Endothelial cell of umbilical vein (primary cell): ENCODE measurements at regions not wholly inside any gene's neighbourhood (a gene's known extent, or its start where the extent isn't known, plus 50 kb on each side); places are given as distances from the start of the nearest gene placed in this dataset.

ENCODE experiments used
- EZH2 ChIP-seq: IDR thresholded peaks from 2 replicates; pipeline ENCODE4 v1.6.1; 2012; ENCODE audit warnings: borderline replicate concordance, low read depth, mild to moderate bottlenecking, moderate library complexity, low read length, inconsistent platforms; ENCODE audit not compliant: severe bottlenecking
- JUN ChIP-seq: IDR thresholded peaks from 2 replicates; pipeline ENCODE4 v1.6.1; 2011; ENCODE audit warnings: borderline replicate concordance, low read depth; ENCODE audit not compliant: insufficient read length, insufficient read depth
- POLR2A ChIP-seq: IDR thresholded peaks from 2 replicates; pipeline ENCODE4 v1.6.1; 2012; ENCODE audit warnings: low read depth, mild to moderate bottlenecking, control low read depth, low read length
- POLR2AphosphoS5 ChIP-seq: IDR thresholded peaks from 2 replicates; pipeline ENCODE4 v1.6.1; 2012; ENCODE audit warnings: low read depth, mild to moderate bottlenecking, control low read depth, low read length, moderate library complexity; ENCODE audit not compliant: insufficient read depth
- TF ChIP-seq, protein P1 (sequence below), 2 donors: IDR thresholded peaks; 1 replicate in 1 of 2; 2 replicates in 1 of 2; pipeline ENCODE4 v1.5.1; 2011; ENCODE audit warnings: low read length in 2 of 2, mild to moderate bottlenecking in 2 of 2, moderate library complexity in 2 of 2, control low read depth in 1 of 2, inconsistent platforms in 1 of 2, low read depth in 1 of 2; ENCODE audit not compliant: insufficient read depth in 1 of 2; ENCODE audit errors: extremely low read depth in 1 of 2
- TF ChIP-seq, protein P2 (sequence below): IDR thresholded peaks from 2 replicates; pipeline ENCODE4 v1.6.1; 2011; ENCODE audit not compliant: insufficient read depth, insufficient read length

DNA sequence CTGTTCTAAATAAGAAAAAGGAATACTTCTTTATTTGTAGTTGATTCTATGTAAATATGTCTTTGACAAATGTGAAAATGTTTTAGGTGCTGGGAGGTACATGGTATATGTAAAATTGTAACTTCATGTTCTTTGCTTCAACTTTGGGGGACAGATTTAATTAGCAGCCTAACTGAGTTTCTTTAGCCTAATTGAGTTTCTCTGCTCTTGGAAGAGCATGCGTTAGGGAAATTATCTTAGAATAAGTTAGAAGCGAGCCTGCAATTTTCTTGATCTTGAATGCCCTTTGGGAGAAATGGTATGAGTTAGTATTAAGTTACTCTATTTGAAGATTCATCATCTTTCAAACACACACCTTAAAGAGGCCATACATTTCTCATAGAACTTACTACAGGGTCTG is 194.3 kb downstream of the AEBP2 start:
- TF ChIP-seq POLR2AphosphoS5 (no peak), POLR2A (no peak), JUN (no peak), EZH2 (no peak)
- TF ChIP-seq, protein P1, sequence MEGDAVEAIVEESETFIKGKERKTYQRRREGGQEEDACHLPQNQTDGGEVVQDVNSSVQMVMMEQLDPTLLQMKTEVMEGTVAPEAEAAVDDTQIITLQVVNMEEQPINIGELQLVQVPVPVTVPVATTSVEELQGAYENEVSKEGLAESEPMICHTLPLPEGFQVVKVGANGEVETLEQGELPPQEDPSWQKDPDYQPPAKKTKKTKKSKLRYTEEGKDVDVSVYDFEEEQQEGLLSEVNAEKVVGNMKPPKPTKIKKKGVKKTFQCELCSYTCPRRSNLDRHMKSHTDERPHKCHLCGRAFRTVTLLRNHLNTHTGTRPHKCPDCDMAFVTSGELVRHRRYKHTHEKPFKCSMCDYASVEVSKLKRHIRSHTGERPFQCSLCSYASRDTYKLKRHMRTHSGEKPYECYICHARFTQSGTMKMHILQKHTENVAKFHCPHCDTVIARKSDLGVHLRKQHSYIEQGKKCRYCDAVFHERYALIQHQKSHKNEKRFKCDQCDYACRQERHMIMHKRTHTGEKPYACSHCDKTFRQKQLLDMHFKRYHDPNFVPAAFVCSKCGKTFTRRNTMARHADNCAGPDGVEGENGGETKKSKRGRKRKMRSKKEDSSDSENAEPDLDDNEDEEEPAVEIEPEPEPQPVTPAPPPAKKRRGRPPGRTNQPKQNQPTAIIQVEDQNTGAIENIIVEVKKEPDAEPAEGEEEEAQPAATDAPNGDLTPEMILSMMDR (IDR thresholded peaks at IDR 0.05; ENCODE audit: extremely low read depth in 1 of 2, insufficient read depth in 1 of 2, low read depth in 1 of 2, low read length in 2 of 2), result no peak
- TF ChIP-seq, protein P2, sequence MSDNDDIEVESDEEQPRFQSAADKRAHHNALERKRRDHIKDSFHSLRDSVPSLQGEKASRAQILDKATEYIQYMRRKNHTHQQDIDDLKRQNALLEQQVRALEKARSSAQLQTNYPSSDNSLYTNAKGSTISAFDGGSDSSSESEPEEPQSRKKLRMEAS, result no peak
